ENCODE measurements at regions not wholly inside any gene's neighbourhood (a gene's known extent, or its start where the extent isn't known, plus 50 kb on each side); places are given as distances from the start of the nearest gene placed in this dataset.
A peak's percentile ranks its signal among the peaks of the same experiment; 100 is the strongest.
"Not testable (repeated sequence)": the region's sequence is repeated elsewhere in the genome, so short reads cannot be mapped to it uniquely, and the experiment has no call there.

DNA sequence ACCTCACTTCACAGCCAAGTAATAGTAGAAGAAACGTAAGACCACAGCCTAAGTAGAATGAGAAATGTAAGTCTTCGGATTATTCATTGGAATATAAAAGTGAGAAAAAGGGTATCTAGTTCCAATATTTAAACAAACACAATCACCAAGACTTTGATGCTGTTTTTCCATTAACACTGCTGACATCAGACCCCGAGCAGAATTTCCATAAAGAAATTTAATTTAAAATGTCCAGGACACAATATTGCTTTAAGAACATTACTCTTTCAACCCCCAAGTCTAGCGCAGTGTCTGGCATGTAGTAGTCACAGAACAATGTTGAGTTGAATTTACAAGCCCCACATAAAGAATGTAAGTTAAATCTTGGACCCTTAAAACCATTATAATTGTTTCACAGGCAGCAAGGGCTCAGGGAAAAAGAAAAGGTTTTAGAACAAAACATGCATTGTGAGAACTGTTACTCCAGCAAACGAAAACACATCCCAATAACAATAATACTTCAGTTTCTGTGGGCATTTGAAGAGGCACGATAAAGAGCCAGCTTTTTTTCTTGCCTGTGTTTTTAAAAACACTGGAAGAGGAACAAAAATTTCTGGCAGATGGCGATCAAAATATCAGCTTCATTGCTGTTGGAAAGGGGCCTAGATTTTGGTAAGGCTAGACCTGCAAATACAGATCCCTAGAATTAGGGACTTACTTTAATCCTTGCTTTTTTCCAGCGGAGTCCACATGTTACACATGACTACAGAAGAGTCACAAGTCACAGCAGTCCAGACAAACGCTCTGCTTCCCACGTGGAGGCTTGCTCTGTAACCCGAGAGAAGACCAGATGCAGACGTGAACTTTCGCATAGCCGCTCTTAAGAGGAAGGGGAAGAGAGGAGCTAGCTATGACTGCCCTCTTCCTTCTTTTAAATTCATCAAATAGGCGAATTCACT, 77.9 kb upstream of the IGSF10 start:
- H3K4me1 ChIP-seq: peaks cover 0 to 7% (median 0%) of the 10 kb centered on the region in 9 donors
- H3K9me3 ChIP-seq: peaks cover 0 to 6% (median 0%) of the 10 kb centered on the region in 11 donors
- H3K27ac ChIP-seq: peak overlapping the region in 6 of 10 donors; percentile 28 to 63 (median 60)
- H3K4me3 ChIP-seq: no peak overlapping the region
- intact Hi-C loops (cut with DNase I): no loop called here
- 47 to 50% methylated on average over 15 of the region's 15 CpGs for WGBS, 2 donors
- H3K36me3 ChIP-seq: no peaks in the 10 kb centered on the region
- peak in 7 of 8 donors; percentile 47 to 88 (median 75) for ATAC-seq
- DNase-seq: peak in 1 of 2 donors; percentile 10
- no peaks in the 10 kb centered on the region for H3K27me3 ChIP-seq
- TF ChIP-seq, protein P1, sequence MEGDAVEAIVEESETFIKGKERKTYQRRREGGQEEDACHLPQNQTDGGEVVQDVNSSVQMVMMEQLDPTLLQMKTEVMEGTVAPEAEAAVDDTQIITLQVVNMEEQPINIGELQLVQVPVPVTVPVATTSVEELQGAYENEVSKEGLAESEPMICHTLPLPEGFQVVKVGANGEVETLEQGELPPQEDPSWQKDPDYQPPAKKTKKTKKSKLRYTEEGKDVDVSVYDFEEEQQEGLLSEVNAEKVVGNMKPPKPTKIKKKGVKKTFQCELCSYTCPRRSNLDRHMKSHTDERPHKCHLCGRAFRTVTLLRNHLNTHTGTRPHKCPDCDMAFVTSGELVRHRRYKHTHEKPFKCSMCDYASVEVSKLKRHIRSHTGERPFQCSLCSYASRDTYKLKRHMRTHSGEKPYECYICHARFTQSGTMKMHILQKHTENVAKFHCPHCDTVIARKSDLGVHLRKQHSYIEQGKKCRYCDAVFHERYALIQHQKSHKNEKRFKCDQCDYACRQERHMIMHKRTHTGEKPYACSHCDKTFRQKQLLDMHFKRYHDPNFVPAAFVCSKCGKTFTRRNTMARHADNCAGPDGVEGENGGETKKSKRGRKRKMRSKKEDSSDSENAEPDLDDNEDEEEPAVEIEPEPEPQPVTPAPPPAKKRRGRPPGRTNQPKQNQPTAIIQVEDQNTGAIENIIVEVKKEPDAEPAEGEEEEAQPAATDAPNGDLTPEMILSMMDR (IDR thresholded peaks at IDR 0.05): no peak

DNA sequence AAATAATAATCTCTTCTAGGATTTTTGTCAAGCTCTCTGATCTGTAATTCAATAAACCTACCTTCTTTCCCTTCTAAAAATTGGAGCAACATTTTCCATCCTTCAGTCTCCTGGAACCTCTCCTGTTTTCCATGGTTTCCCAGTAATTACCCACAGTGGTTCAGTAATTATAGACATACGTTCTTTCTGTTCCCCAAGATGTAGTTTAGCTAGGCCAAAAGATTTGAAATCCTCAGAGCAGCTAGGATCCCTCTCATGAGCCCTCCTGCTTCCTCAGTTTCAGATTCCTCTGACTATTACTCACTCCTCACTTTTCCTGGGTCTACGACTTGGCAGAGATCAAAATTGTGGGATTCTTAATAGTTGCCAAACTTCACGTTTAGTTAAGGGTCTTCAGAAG, 76.9 kb upstream of the IGSF10 start:
- WGBS, 2 donors: 54 to 56% methylated on average over 3 of the region's 3 CpGs
- peaks cover 0 to 15% (median 0%) of the 10 kb centered on the region in 11 donors for H3K9me3 ChIP-seq
- ATAC-seq (peak in 2 of 8 donors; percentile 44 to 54), DNase-seq (no peak)
- TF ChIP-seq, protein P1 (IDR thresholded peaks at IDR 0.05): no peak
- H3K4me1 ChIP-seq: peaks cover 0 to 7% (median 0%) of the 10 kb centered on the region in 9 donors
- intact Hi-C loops (cut with DNase I): no loop called here
- H3K27ac ChIP-seq: peak overlapping the region in 7 of 10 donors; percentile 6 to 63 (median 59)
- H3K27me3 ChIP-seq: no peaks in the 10 kb centered on the region
- H3K4me3 ChIP-seq: no peak overlapping the region
- no peaks in the 10 kb centered on the region for H3K36me3 ChIP-seq

DNA sequence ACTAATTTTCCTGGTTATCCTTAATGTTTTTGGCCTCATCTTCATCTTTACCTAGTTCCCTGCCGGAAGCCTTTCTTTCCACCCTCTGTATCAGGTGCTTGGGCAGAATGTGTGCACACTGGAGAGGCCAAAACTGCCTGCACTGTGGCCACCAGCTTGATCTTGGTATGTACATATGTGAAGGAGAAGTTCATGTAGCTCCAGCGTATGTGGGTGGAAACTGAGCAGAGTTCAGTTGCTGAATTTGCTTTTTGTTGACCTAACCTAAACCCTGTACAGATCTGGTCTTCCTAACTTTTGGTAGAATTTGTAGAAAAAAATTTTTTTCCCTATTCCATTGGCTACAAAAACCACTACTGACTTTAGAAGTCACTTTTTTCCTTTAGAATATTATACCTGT, 65.9 kb upstream of the IGSF10 start:
- ATAC-seq (no peak), DNase-seq (no peak)
- H3K4me3 ChIP-seq: no peak overlapping the region
- no peaks in the 10 kb centered on the region for H3K4me1 ChIP-seq
- intact Hi-C loops (cut with DNase I): no loop called here
- no peak overlapping the region for H3K27ac ChIP-seq
- no peaks in the 10 kb centered on the region for H3K36me3 ChIP-seq
- 84 to 92% methylated on average over 2 of the region's 2 CpGs for WGBS, 2 donors
- TF ChIP-seq, protein P1 (IDR thresholded peaks at IDR 0.05): no peak
- H3K9me3 ChIP-seq: peaks cover 0 to 5% (median 0%) of the 10 kb centered on the region in 11 donors
- H3K27me3 ChIP-seq: peaks cover 0 to 8% (median 0%) of the 10 kb centered on the region in 7 donors

DNA sequence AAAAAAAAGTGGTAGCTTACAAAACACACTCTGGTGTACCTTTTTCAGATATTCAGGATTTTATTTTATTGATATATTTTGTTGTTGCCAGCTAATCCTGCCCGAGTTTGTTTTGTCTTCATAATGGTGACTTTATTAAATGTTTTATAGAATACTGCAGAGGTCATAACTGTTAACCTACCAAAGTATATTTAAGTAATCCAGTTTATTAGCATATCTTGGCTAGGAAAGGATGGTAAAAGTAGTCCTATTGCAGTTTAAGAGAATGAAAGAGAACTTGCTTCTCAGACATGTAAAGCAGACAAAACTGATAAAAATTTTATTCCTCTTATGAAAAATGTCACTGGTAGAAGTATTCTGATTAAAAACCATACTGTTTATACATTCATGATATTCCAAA, 59.2 kb upstream of the IGSF10 start:
- Histone ChIP-seq H3K4me1 (no peaks in the 10 kb centered on the region), H3K36me3 (no peaks in the 10 kb centered on the region), H3K27me3 (no peaks in the 10 kb centered on the region), H3K9me3 (peaks cover 0 to 14% (median 0%) of the 10 kb centered on the region in 11 donors), H3K4me3 (no peak overlapping the region), H3K27ac (no peak overlapping the region)
- ATAC-seq (no peak), DNase-seq (no peak)
- TF ChIP-seq, protein P1 (IDR thresholded peaks at IDR 0.05): no peak
- intact Hi-C loops (cut with DNase I): no loop called here
- 72 to 84% methylated on average over 1 of the region's 1 CpG for WGBS, 2 donors

DNA sequence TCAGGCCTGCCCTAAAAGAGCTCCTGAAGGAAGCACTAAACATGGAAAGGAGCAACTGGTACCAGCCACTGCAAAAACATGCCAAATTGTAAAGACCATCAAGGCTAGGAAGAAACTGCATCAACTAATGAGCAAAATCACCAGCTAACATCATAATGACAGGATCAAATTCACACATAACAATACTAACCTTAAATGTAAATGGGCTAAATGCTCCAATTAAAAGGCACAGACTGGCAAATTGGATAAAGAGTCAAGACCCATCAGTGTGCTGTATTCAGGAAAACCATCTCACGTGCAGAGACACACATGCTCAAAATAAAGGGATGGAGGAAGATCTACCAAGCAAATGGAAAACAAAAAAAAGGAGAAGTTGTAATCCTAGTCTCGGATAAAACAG, 50.6 kb upstream of the IGSF10 start:
- not testable (repeated sequence) for H3K27me3 ChIP-seq

More for the DNA sequence above, 50.6 kb upstream of the IGSF10 start:
- WGBS, 2 donors: 77 to 83% methylated on average over 2 of the region's 2 CpGs
- ATAC-seq; H3K4me3 ChIP-seq; intact Hi-C loops (cut with DNase I); H3K36me3 ChIP-seq; H3K4me1 ChIP-seq; DNase-seq; H3K27ac ChIP-seq: not testable (repeated sequence)
- H3K9me3 ChIP-seq: peaks cover 0 to 15% (median 0%) of the 10 kb centered on the region in 11 donors
